HFF-Myc (cell line): ENCODE measurements at regions not wholly inside any gene's neighbourhood (a gene's known extent, or its start where the extent isn't known, plus 50 kb on each side); places are given as distances from the start of the nearest gene placed in this dataset.
"Not testable (repeated sequence)": the region's sequence is repeated elsewhere in the genome, so short reads cannot be mapped to it uniquely, and the experiment has no call there.

Experiments
- DNase-seq: peaks from one replicate; pipeline ENCODE4 v3.0.0-alpha.2; 2011; ENCODE audit warnings: low read depth; ENCODE audit errors: extremely low read depth
- H3K4me3 ChIP-seq: replicated peaks from 2 replicates; pipeline ENCODE4 v1.5.1; 2011; ENCODE audit warnings: low read depth, mild to moderate bottlenecking, control low read depth, low read length
- TF ChIP-seq, protein P1 (sequence below): IDR thresholded peaks from 2 replicates; pipeline ENCODE4 v1.5.1; 2012; ENCODE audit warnings: mild to moderate bottlenecking, low read depth, low read length, control low read depth; ENCODE audit errors: missing control alignments

DNA sequence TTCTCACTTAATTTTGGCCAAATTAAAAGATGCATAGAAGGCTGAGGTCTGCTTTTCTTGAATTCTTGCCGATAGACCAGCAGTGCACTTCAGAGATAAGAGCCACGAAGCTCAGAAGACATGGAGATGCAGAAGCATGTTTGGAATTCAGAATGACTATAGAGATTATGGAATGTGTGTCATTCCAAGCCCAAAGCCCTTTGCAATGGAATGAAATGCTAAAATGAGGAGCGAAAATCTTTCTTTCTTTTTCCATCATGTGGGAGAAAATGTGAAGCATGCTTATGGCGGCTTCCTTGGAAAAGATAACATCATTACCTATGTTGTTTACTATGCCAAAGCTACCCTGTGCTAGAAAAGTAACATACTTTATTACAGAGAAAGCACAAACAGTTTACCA is 257.0 kb upstream of the RNF32 start:
- DNase-seq, result no peak
- H3K4me3 ChIP-seq, result no peak overlapping the region
- TF ChIP-seq, protein P1, sequence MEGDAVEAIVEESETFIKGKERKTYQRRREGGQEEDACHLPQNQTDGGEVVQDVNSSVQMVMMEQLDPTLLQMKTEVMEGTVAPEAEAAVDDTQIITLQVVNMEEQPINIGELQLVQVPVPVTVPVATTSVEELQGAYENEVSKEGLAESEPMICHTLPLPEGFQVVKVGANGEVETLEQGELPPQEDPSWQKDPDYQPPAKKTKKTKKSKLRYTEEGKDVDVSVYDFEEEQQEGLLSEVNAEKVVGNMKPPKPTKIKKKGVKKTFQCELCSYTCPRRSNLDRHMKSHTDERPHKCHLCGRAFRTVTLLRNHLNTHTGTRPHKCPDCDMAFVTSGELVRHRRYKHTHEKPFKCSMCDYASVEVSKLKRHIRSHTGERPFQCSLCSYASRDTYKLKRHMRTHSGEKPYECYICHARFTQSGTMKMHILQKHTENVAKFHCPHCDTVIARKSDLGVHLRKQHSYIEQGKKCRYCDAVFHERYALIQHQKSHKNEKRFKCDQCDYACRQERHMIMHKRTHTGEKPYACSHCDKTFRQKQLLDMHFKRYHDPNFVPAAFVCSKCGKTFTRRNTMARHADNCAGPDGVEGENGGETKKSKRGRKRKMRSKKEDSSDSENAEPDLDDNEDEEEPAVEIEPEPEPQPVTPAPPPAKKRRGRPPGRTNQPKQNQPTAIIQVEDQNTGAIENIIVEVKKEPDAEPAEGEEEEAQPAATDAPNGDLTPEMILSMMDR, result no peak

- TF ChIP-seq, protein P1, result no peak
- H3K4me3 ChIP-seq, result no peak overlapping the region
- DNase-seq, result no peak
Observed at GRCh38 chr7:156380261-156380660, 260.3 kb upstream of the RNF32 start.

DNA sequence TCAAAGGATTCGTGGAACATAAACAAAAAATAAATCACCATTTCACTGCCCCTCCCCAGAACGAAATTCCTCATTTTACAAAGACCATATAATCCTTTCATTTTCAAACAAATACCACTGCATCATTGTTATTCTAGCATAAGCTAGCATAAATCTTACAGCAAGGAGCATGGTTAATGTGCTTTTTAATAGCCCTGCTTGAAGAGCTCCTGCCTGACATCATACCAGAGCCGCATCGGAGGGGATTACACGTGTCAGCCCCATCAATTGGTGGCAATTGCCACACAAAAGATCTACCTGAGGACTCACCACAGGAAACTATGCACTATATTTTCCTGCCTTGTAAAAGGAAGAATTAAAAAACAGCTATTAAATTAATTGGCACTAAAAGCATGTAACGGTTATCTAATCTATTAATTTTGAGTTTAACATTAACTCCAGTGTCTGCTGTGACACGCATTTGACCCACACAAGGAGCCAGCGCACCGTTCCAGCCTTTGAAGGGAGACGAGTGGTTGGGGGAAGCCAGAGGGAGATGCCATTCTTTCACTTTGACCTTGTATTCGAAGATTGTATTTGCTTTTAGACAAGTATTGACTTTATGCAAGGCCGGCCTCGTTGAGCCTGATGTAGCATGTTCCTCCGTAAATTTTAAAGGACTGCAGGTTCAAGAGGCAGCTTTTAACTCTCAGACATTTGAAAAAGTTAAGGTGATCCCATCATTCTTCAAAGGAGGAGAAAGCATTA is 261.1 kb upstream of the RNF32 start:
- no peak for DNase-seq
- no peak overlapping the region for H3K4me3 ChIP-seq
- TF ChIP-seq, protein P1, result no peak

DNA sequence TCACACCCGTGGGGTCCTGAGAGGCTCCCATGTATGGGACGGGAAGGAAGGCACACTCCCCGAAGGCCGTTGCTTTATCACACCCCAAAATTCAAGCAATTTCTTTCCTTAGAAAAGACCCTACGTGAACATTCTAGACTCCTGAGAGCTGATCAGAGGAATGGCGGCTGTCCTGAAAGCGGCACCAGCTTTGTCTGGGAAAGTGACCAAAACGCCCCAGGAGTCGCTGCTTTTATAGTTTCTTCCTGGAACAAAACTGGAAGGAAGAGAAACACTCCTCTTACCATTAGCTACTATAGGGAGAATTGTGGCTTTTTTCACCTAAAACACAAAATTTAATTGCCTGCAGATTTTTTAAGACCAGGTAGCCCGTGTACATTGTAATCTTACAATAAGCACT is 261.8 kb upstream of the RNF32 start:
- TF ChIP-seq, protein P1, result no peak

DNA sequence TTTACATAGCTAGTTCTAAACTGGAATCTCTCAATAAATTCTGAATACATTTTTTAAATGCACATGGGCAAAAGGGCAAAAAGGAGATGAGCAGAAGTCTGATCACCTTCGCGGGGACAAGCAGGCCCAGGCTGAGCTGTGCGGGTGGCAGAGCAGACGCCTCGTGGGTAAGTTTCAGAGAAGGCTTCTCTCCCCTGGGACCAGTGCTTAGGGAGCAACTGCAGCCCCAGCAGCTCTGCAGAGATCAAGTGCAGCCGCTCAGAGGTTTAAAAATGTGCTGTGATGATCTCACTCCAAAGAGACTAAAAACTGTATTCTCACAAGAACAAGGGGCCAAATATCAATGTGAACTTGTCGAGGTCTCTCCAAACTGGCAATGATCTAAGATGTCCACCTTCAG is 264.3 kb upstream of the RNF32 start:
- TF ChIP-seq, protein P1, result no peak
- H3K4me3 ChIP-seq, result no peak overlapping the region
- DNase-seq, result no peak

More for the DNA sequence above, 261.8 kb upstream of the RNF32 start:
- no peak for DNase-seq
- no peak overlapping the region for H3K4me3 ChIP-seq

GRCh38 chr7:156374335-156374734 is 266.2 kb upstream of the RNF32 start:
- no peak for DNase-seq
- H3K4me3 ChIP-seq, result no peak overlapping the region
- TF ChIP-seq, protein P1, result no peak

- not testable (repeated sequence) for DNase-seq, H3K4me3 ChIP-seq
Observed at GRCh38 chr7:156369929-156370328, 270.6 kb upstream of the RNF32 start.
